H9 (cell line): ENCODE measurements at regions not wholly inside any gene's neighbourhood (a gene's known extent, or its start where the extent isn't known, plus 50 kb on each side); places are given as distances from the start of the nearest gene placed in this dataset.

Experiments used
- DNase-seq: peaks from one replicate; pipeline ENCODE4 v3.0.0-alpha.2; 2017
- H2AFZ ChIP-seq: one replicate; pipeline ENCODE4 v1.6.1; 2013; ENCODE audit warnings: mild to moderate bottlenecking, low read length, control low read depth, moderate library complexity
- H2AK5ac ChIP-seq: 2 replicates; pipeline ENCODE4 v1.6.1; 2013; ENCODE audit warnings: low read length, control low read depth, mixed read lengths; ENCODE audit not compliant: insufficient read length
- H2BK120ac ChIP-seq: one replicate; pipeline ENCODE4 v1.6.1; 2013; ENCODE audit warnings: low read depth, mild to moderate bottlenecking, low read length, control low read depth, inconsistent platforms; ENCODE audit not compliant: poor library complexity, severe bottlenecking
- H2BK12ac ChIP-seq: 2 replicates; pipeline ENCODE4 v1.6.1; 2013; ENCODE audit warnings: low read length, control low read depth, mixed read lengths, low read depth; ENCODE audit not compliant: insufficient read length
- H2BK15ac ChIP-seq: 2 replicates; pipeline ENCODE4 v1.6.1; 2013; ENCODE audit warnings: low read depth, low read length, control low read depth
- H2BK20ac ChIP-seq: one replicate; pipeline ENCODE4 v1.6.1; 2013; ENCODE audit warnings: low read depth, mild to moderate bottlenecking, low read length, control low read depth, inconsistent platforms; ENCODE audit not compliant: poor library complexity, severe bottlenecking
- H2BK5ac ChIP-seq: 2 replicates; pipeline ENCODE4 v1.6.1; 2013; ENCODE audit warnings: low read length, control low read depth, mixed read lengths; ENCODE audit not compliant: insufficient read length
- H3K14ac ChIP-seq: 2 replicates; pipeline ENCODE4 v1.6.1; 2013; ENCODE audit warnings: low read length, control low read depth; ENCODE audit not compliant: insufficient read depth
- H3K18ac ChIP-seq: 2 replicates; pipeline ENCODE4 v1.6.1; 2013; ENCODE audit warnings: low read depth, mild to moderate bottlenecking, mixed read lengths, low read length, control low read depth; ENCODE audit not compliant: insufficient read length
- H3K23ac ChIP-seq: 2 replicates; pipeline ENCODE4 v1.6.1; 2013; ENCODE audit warnings: low read length, control low read depth, mixed read lengths, low read depth; ENCODE audit not compliant: insufficient read length
- H3K23me2 ChIP-seq: 2 replicates; pipeline ENCODE4 v1.6.1; 2013; ENCODE audit warnings: low read depth, mild to moderate bottlenecking, mixed read lengths, low read length, control low read depth; ENCODE audit not compliant: insufficient read length, poor library complexity, severe bottlenecking
- H3K27ac ChIP-seq: 2 replicates; pipeline ENCODE4 v1.5.1; 2013; ENCODE audit warnings: low read length, control low read depth, mixed read lengths, low read depth; ENCODE audit not compliant: insufficient read length
- H3K27me3 ChIP-seq: 2 replicates; pipeline ENCODE4 v1.6.1; 2013; ENCODE audit warnings: low read length, control low read depth, inconsistent platforms; ENCODE audit not compliant: insufficient read depth
- H3K4ac ChIP-seq: 2 replicates; pipeline ENCODE4 v1.6.1; 2013; ENCODE audit warnings: low read depth, mild to moderate bottlenecking, control low read depth, inconsistent platforms, low read length, moderate library complexity
- H3K4me1 ChIP-seq: 2 replicates; pipeline ENCODE4 v1.6.1; 2013; ENCODE audit warnings: low read length, control low read depth, inconsistent platforms; ENCODE audit not compliant: insufficient read depth
- H3K4me2 ChIP-seq: 2 replicates; pipeline ENCODE4 v1.6.1; 2013; ENCODE audit warnings: low read length, control low read depth, mixed read lengths; ENCODE audit not compliant: insufficient read length, insufficient read depth
- H3K56ac ChIP-seq: 2 replicates; pipeline ENCODE4 v1.6.1; 2013; ENCODE audit warnings: low read depth, mild to moderate bottlenecking, mixed read lengths, low read length, control low read depth; ENCODE audit not compliant: insufficient read length
- H3K79me1 ChIP-seq: 2 replicates; pipeline ENCODE4 v1.6.1; 2013; ENCODE audit warnings: low read depth, mild to moderate bottlenecking, moderate library complexity, low read length, control low read depth, inconsistent platforms; ENCODE audit not compliant: insufficient read depth, poor library complexity, severe bottlenecking
- H3K79me2 ChIP-seq: 2 replicates; pipeline ENCODE4 v1.6.1; 2013; ENCODE audit warnings: low read length, control low read depth, inconsistent platforms; ENCODE audit not compliant: insufficient read depth
- H3K9ac ChIP-seq: 2 replicates; pipeline ENCODE4 v1.6.1; 2013; ENCODE audit warnings: low read length, control low read depth, mixed read lengths; ENCODE audit not compliant: insufficient read length; ENCODE audit errors: extremely low read depth
- H3K9me3 ChIP-seq: one replicate; pipeline ENCODE4 v1.6.1; 2013; ENCODE audit warnings: low read depth, low read length, inconsistent platforms; ENCODE audit not compliant: control insufficient read depth
- H3T11ph ChIP-seq: one replicate; pipeline ENCODE4 v1.6.1; 2013; ENCODE audit warnings: mild to moderate bottlenecking, low read length, control low read depth, inconsistent platforms
- H4K20me1 ChIP-seq: one replicate; pipeline ENCODE4 v1.6.1; 2013; ENCODE audit not compliant: control insufficient read depth, insufficient read length, insufficient read depth
- H4K5ac ChIP-seq: 2 replicates; pipeline ENCODE4 v1.6.1; 2013; ENCODE audit warnings: low read depth, mild to moderate bottlenecking, mixed read lengths, low read length, control low read depth; ENCODE audit not compliant: insufficient read length
- H4K8ac ChIP-seq: replicated peaks from 2 replicates; pipeline ENCODE4 v1.6.1; 2013; ENCODE audit warnings: low read length, control low read depth, mixed read lengths, low read depth; ENCODE audit not compliant: insufficient read length
- H4K91ac ChIP-seq: 2 replicates; pipeline ENCODE4 v1.6.1; 2013; ENCODE audit warnings: low read depth, mild to moderate bottlenecking, moderate library complexity, mixed read lengths, low read length, control low read depth; ENCODE audit not compliant: insufficient read length
- H3K27ac Mint-ChIP-seq, 3 experiments: 2 replicates in 2 of 3; 3 replicates in 1 of 3; pipeline ENCODE4 v1.8.0; 2020 to 2021; ENCODE audit warnings: mixed read lengths in 3 of 3, mild to moderate bottlenecking in 1 of 3, moderate library complexity in 1 of 3
- H3K27me3 Mint-ChIP-seq: 2 replicates; pipeline ENCODE4 v1.8.0; 2021; ENCODE audit warnings: low read depth, mild to moderate bottlenecking, moderate library complexity, mixed read lengths
- H3K36me3 Mint-ChIP-seq, 3 experiments: 2 replicates in 2 of 3; 3 replicates in 1 of 3; pipeline ENCODE4 v1.8.0; 2020 to 2021; ENCODE audit warnings: low read depth in 3 of 3, mixed read lengths in 3 of 3; ENCODE audit not compliant: insufficient read depth in 1 of 3
- H3K4me1 Mint-ChIP-seq, 2 experiments: 2 replicates each; pipeline ENCODE4 v1.8.0; 2020; ENCODE audit warnings: mixed read lengths in 2 of 2
- H3K4me3 Mint-ChIP-seq, 2 experiments: 2 replicates in 1 of 2; 3 replicates in 1 of 2; pipeline ENCODE4 v1.8.0; 2020 to 2021; ENCODE audit warnings: mild to moderate bottlenecking in 2 of 2, mixed read lengths in 2 of 2, moderate library complexity in 1 of 2
- H3K9me3 Mint-ChIP-seq, 2 experiments: 2 replicates in 1 of 2; 3 replicates in 1 of 2; pipeline ENCODE4 v1.8.0; 2020; ENCODE audit warnings: mild to moderate bottlenecking in 2 of 2, mixed read lengths in 2 of 2, moderate library complexity in 1 of 2
- TF ChIP-seq, protein P1 (sequence below): fragments of 200-600 bp; sonication (generic); conservative IDR thresholded peaks from 3 replicates; pipeline ENCODE4 v1.8.0; 2021; ENCODE audit warnings: antibody characterized with exemption, mild to moderate bottlenecking

- Histone ChIP-seq H2AK5ac (no peak overlapping the region), H3K23me2 (no peaks in the 10 kb centered on the region), H3K4ac (no peak overlapping the region), H2BK12ac (no peak overlapping the region), H2AFZ (no peak overlapping the region), H3K9ac (no peak overlapping the region), H3K27me3 (no peaks in the 10 kb centered on the region), H3K4me2 (no peak overlapping the region), H3K79me1 (no peaks in the 10 kb centered on the region), H4K20me1 (no peaks in the 10 kb centered on the region), H4K8ac (no peak overlapping the region), H4K91ac (no peak overlapping the region), H3K79me2 (no peaks in the 10 kb centered on the region), H3K56ac (no peak overlapping the region), H3K14ac (no peak overlapping the region), H2BK15ac (no peak overlapping the region), H3K4me1 (no peaks in the 10 kb centered on the region), H2BK20ac (no peak overlapping the region), H3K9me3 (no peaks in the 10 kb centered on the region), H3K27ac (no peak overlapping the region), H2BK5ac (no peak overlapping the region), H4K5ac (no peak overlapping the region), H3K23ac (no peak overlapping the region), H2BK120ac (no peak overlapping the region), H3T11ph (no peak overlapping the region), H3K18ac (no peak overlapping the region)
- no peak overlapping the region for H3K27ac Mint-ChIP-seq
- no peaks in the 10 kb centered on the region for H3K4me1 Mint-ChIP-seq
- no peaks in the 10 kb centered on the region for H3K36me3 Mint-ChIP-seq
- DNase-seq, result no peak
- H3K27me3 Mint-ChIP-seq, result peaks cover 49% of the 10 kb centered on the region
- no peak overlapping the region for H3K4me3 Mint-ChIP-seq
- H3K9me3 Mint-ChIP-seq, result no peaks in the 10 kb centered on the region
- TF ChIP-seq, protein P1, sequence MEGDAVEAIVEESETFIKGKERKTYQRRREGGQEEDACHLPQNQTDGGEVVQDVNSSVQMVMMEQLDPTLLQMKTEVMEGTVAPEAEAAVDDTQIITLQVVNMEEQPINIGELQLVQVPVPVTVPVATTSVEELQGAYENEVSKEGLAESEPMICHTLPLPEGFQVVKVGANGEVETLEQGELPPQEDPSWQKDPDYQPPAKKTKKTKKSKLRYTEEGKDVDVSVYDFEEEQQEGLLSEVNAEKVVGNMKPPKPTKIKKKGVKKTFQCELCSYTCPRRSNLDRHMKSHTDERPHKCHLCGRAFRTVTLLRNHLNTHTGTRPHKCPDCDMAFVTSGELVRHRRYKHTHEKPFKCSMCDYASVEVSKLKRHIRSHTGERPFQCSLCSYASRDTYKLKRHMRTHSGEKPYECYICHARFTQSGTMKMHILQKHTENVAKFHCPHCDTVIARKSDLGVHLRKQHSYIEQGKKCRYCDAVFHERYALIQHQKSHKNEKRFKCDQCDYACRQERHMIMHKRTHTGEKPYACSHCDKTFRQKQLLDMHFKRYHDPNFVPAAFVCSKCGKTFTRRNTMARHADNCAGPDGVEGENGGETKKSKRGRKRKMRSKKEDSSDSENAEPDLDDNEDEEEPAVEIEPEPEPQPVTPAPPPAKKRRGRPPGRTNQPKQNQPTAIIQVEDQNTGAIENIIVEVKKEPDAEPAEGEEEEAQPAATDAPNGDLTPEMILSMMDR, result no peak
Observed at GRCh38 chr18:22567794-22568193, 150.1 kb upstream of the CTAGE1 start.
